ENCODE measurements at regions not wholly inside any gene's neighbourhood (a gene's known extent, or its start where the extent isn't known, plus 50 kb on each side); places are given as distances from the start of the nearest gene placed in this dataset.

DNA sequence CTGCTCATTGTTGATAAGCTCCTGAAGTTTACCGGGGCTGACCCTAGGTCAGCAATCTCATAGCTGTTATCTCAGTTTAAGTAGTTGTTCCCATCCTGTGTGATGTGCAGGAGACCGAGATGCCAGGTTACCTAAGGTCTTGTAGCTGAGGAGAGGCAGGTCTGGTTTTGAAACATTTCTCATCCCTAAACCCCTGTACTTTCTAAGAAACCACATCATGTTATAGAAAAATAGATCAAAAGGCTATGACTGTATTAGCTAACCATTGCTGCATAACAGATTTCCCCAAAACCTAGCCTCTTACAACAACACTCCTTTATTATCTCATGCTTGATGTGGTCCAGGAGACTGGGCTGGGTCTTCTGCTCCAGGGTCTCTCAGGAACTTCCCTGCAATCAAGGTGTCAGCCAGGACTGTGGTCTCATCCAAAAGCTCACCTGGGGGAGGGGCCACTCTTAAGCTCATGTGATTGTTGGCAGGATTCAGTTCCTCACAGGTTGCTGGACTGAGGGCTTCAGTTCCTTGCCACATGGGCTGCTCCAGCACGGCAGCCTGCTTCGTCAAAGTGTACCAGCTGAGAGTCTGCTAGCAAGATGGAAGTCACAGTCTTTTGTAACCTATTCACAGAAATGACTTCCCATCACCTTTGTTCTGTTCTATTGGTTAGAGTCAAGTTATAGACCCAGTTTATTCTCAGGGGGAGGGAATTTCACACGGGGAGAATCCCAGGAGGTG lies 60.9 kb upstream of the CLCN4 start:
- no peaks in the 10 kb centered on the region for H3K9me3 ChIP-seq (ENCODE audit: control insufficient read depth, low read length)
- TF ChIP-seq, protein P1, sequence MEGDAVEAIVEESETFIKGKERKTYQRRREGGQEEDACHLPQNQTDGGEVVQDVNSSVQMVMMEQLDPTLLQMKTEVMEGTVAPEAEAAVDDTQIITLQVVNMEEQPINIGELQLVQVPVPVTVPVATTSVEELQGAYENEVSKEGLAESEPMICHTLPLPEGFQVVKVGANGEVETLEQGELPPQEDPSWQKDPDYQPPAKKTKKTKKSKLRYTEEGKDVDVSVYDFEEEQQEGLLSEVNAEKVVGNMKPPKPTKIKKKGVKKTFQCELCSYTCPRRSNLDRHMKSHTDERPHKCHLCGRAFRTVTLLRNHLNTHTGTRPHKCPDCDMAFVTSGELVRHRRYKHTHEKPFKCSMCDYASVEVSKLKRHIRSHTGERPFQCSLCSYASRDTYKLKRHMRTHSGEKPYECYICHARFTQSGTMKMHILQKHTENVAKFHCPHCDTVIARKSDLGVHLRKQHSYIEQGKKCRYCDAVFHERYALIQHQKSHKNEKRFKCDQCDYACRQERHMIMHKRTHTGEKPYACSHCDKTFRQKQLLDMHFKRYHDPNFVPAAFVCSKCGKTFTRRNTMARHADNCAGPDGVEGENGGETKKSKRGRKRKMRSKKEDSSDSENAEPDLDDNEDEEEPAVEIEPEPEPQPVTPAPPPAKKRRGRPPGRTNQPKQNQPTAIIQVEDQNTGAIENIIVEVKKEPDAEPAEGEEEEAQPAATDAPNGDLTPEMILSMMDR (IDR thresholded peaks at IDR 0.05): no peak
- H3K4me2 ChIP-seq (ENCODE audit: low read length): no peak overlapping the region
- no peak overlapping the region for H3K9ac ChIP-seq
- no peak overlapping the region for H3K27ac ChIP-seq
- H2AFZ ChIP-seq: no peak overlapping the region
- H3K79me2 ChIP-seq: no peaks in the 10 kb centered on the region
- no peaks in the 10 kb centered on the region for H3K36me3 ChIP-seq (ENCODE audit: control insufficient read depth, insufficient read depth, low read length)
- H3K4me1 ChIP-seq: no peaks in the 10 kb centered on the region
- H3K4me3 ChIP-seq (ENCODE audit: low read depth, low read length): no peak overlapping the region
- no peaks in the 10 kb centered on the region for H3K27me3 ChIP-seq (ENCODE audit: control insufficient read depth, insufficient read depth, low read length)

DNA sequence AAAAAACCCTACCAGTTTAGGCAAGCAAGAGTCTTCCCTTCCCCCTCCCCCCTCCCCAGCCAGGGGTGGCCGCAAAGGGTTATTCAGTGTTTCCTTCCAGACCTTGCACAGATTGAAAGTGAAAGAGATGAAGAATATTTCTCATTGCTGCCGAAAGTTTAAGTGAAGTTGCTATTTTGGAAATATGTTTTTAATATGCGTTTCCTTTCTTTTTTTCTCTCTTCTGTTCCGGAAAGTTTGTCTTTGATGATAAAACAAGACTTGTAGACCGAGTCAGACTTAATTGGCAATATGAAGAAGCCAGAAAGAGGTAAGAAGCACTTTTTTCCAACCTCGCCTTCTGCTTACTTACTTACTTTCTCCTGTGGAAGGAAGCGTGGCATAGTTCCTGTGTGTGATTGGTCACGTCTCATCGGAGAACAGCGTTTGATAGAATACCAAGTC lies 58.5 kb upstream of the CLCN4 start:
- Histone ChIP-seq H3K4me2 (ENCODE audit: low read length) (no peak overlapping the region), H3K4me3 (ENCODE audit: low read depth, low read length) (no peak overlapping the region), H3K79me2 (no peaks in the 10 kb centered on the region), H3K27ac (peak overlapping the region; percentile 15), H3K9me3 (ENCODE audit: control insufficient read depth, low read length) (no peaks in the 10 kb centered on the region), H2AFZ (no peak overlapping the region), H3K9ac (no peak overlapping the region), H3K36me3 (ENCODE audit: control insufficient read depth, insufficient read depth, low read length) (no peaks in the 10 kb centered on the region), H3K4me1 (no peaks in the 10 kb centered on the region), H3K27me3 (ENCODE audit: control insufficient read depth, insufficient read depth, low read length) (no peaks in the 10 kb centered on the region)
- TF ChIP-seq, protein P1 (IDR thresholded peaks at IDR 0.05): no peak

DNA sequence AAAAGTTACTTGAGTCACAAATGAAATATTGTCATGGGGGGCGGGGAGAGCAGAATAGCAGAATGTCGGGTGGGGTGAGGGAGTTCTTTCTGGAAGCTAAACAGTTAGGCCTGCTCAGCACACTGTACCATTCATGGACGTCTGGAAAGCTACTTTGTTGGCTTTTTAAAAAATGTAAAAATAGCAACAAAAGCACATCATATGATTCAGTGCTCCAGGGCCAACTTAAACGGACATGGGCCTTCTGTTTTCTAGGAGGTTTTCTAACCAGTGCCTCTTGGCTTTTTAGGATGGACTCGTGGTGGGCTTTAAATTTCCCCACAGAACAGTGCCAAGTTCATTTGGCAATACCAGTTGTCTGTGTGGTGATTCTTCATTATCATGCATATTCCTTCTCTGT lies 57.4 kb upstream of the CLCN4 start:
- H3K4me3 ChIP-seq (ENCODE audit: low read depth, low read length): no peak overlapping the region
- no peaks in the 10 kb centered on the region for H3K27me3 ChIP-seq (ENCODE audit: control insufficient read depth, insufficient read depth, low read length)
- no peaks in the 10 kb centered on the region for H3K79me2 ChIP-seq
- no peaks in the 10 kb centered on the region for H3K9me3 ChIP-seq (ENCODE audit: control insufficient read depth, low read length)
- no peaks in the 10 kb centered on the region for H3K4me1 ChIP-seq
- H3K9ac ChIP-seq: no peak overlapping the region
- H2AFZ ChIP-seq: no peak overlapping the region
- TF ChIP-seq, protein P1 (IDR thresholded peaks at IDR 0.05): no peak
- H3K27ac ChIP-seq: no peak overlapping the region
- no peaks in the 10 kb centered on the region for H3K36me3 ChIP-seq (ENCODE audit: control insufficient read depth, insufficient read depth, low read length)
- H3K4me2 ChIP-seq (ENCODE audit: low read length): no peak overlapping the region

DNA sequence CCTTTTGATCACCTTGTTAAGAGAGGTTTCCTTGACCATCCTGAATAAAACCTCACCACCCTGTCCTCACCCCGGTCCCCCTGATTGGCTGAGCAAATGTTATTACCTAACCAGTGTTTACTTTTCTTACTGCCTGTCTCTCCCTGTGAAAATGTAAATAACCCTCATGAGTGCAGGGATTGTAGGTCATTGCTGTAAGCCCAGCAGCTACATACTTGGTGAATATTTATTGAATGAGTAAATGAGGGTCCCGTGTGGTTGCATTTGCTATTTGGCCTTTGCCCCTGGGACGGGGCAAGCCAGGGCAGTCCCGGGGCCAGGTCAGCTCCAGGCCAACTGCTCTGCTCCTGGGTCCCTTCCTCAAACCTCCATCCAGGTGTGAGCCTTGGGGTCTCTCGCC lies 55.5 kb upstream of the CLCN4 start:
- Histone ChIP-seq H3K9me3 (ENCODE audit: control insufficient read depth, low read length) (no peaks in the 10 kb centered on the region), H3K4me1 (no peaks in the 10 kb centered on the region), H3K4me3 (ENCODE audit: low read depth, low read length) (no peak overlapping the region), H3K36me3 (ENCODE audit: control insufficient read depth, insufficient read depth, low read length) (no peaks in the 10 kb centered on the region), H3K4me2 (ENCODE audit: low read length) (no peak overlapping the region), H3K79me2 (no peaks in the 10 kb centered on the region), H3K27me3 (ENCODE audit: control insufficient read depth, insufficient read depth, low read length) (no peaks in the 10 kb centered on the region), H3K9ac (no peak overlapping the region), H3K27ac (no peak overlapping the region), H2AFZ (no peak overlapping the region)
- TF ChIP-seq, protein P1 (IDR thresholded peaks at IDR 0.05): no peak
